HG03175 (cell line): ENCODE measurements at regions not wholly inside any gene's neighbourhood (a gene's known extent, or its start where the extent isn't known, plus 50 kb on each side); places are given as distances from the start of the nearest gene placed in this dataset.
A peak's percentile ranks its signal among the peaks of the same experiment; 100 is the strongest.
"Not testable (repeated sequence)": the region's sequence is repeated elsewhere in the genome, so short reads cannot be mapped to it uniquely, and the experiment has no call there.

Experiments used
- ATAC-seq: cut with Tn5 transposase; IDR thresholded peaks from one replicate; pipeline ENCODE4 v1.9.1; 2021; ENCODE audit warnings: mild to moderate bottlenecking, moderate library complexity; ENCODE audit not compliant: unreplicated experiment

GRCh38 chr14:86064595-86064994 lies 534.7 kb downstream of the FLRT2 start:
- not testable (repeated sequence) for ATAC-seq

- ATAC-seq = peak; percentile 61
Observed at GRCh38 chr14:86057018-86057667, 527.2 kb downstream of the FLRT2 start.

GRCh38 chr14:86055512-86056075 lies 525.6 kb downstream of the FLRT2 start:
- ATAC-seq = no peak

- no peak for ATAC-seq
Observed at GRCh38 chr14:86052868-86053267, 522.9 kb downstream of the FLRT2 start.

GRCh38 chr14:86050757-86051156 lies 520.8 kb downstream of the FLRT2 start:
- no peak for ATAC-seq

GRCh38 chr14:86050072-86050683 lies 520.2 kb downstream of the FLRT2 start:
- no peak for ATAC-seq

- ATAC-seq = no peak
Observed at GRCh38 chr14:86039176-86039575, 509.2 kb downstream of the FLRT2 start.

- peak; percentile 86 for ATAC-seq
Observed at GRCh38 chr14:86038387-86039042, 508.6 kb downstream of the FLRT2 start.

- ATAC-seq = peak; percentile 76
Observed at GRCh38 chr14:86035882-86036281, 505.9 kb downstream of the FLRT2 start.

- no peak for ATAC-seq
Observed at GRCh38 chr14:86027990-86028389, 498.0 kb downstream of the FLRT2 start.

- ATAC-seq = no peak
Observed at GRCh38 chr14:86027144-86027543, 497.2 kb downstream of the FLRT2 start.

- ATAC-seq = no peak
Observed at GRCh38 chr14:86022031-86022629, 492.2 kb downstream of the FLRT2 start.

- no peak for ATAC-seq
Observed at GRCh38 chr14:86020841-86021240, 490.9 kb downstream of the FLRT2 start.

GRCh38 chr14:86015941-86016340 lies 486.0 kb downstream of the FLRT2 start:
- no peak for ATAC-seq

- no peak for ATAC-seq
Observed at GRCh38 chr14:86015511-86015910, 485.6 kb downstream of the FLRT2 start.

GRCh38 chr14:86013641-86014040 lies 483.7 kb downstream of the FLRT2 start:
- no peak for ATAC-seq

- ATAC-seq = no peak
Observed at GRCh38 chr14:86012461-86012860, 482.5 kb downstream of the FLRT2 start.

GRCh38 chr14:86003998-86004397 lies 474.1 kb downstream of the FLRT2 start:
- no peak for ATAC-seq

GRCh38 chr14:85996551-85996950 lies 466.6 kb downstream of the FLRT2 start:
- no peak for ATAC-seq

- no peak for ATAC-seq
Observed at GRCh38 chr14:85991156-85991555, 461.2 kb downstream of the FLRT2 start.

GRCh38 chr14:85987907-85988306 lies 458.0 kb downstream of the FLRT2 start:
- ATAC-seq = no peak

- no peak for ATAC-seq
Observed at GRCh38 chr14:85987292-85987691, 457.3 kb downstream of the FLRT2 start.
